ENCODE measurements at regions not wholly inside any gene's neighbourhood (a gene's known extent, or its start where the extent isn't known, plus 50 kb on each side); places are given as distances from the start of the nearest gene placed in this dataset.

DNA sequence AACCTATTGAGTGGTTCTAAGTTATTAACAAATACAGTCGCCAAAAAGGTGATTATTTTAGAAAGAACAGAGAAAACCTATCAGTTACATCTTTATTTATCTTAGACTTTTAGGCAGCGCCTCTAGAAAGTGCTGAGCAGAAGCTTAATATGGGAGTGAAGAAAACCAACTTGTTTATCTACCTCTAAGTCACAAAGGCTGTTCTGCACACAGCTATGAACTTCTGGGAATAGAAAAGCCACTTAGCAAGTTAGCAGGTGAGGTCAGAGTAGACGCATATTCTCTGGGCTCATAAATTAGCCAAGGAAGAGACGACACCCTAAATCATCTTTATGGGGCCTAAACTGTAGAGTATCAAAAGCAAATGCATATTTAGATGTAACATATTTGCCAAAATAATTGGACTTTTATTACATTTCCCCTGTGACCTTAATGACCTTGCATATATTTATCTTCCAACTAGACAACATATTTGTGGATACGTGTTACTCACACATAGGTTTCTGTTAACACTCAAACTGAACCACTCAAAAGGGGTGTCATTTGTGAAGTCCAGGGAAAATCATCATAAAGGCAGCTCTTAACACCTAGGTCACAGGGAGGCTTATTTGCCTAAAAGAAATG lies 267.1 kb downstream of the ADGB start:
- TF ChIP-seq, protein P1, sequence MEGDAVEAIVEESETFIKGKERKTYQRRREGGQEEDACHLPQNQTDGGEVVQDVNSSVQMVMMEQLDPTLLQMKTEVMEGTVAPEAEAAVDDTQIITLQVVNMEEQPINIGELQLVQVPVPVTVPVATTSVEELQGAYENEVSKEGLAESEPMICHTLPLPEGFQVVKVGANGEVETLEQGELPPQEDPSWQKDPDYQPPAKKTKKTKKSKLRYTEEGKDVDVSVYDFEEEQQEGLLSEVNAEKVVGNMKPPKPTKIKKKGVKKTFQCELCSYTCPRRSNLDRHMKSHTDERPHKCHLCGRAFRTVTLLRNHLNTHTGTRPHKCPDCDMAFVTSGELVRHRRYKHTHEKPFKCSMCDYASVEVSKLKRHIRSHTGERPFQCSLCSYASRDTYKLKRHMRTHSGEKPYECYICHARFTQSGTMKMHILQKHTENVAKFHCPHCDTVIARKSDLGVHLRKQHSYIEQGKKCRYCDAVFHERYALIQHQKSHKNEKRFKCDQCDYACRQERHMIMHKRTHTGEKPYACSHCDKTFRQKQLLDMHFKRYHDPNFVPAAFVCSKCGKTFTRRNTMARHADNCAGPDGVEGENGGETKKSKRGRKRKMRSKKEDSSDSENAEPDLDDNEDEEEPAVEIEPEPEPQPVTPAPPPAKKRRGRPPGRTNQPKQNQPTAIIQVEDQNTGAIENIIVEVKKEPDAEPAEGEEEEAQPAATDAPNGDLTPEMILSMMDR (IDR thresholded peaks at IDR 0.05; ENCODE audit: low read depth, low read length), result no peak
- DNase-seq (ENCODE audit: low read depth in 1 of 2, low spot score in 1 of 2), result no peak
- Histone ChIP-seq H3K4me3 (no peak overlapping the region), H3K27ac (no peak overlapping the region), H3K4me1 (ENCODE audit: low read depth) (peaks cover 10% of the 10 kb centered on the region), H3K27me3 (no peaks in the 10 kb centered on the region), H3K36me3 (no peaks in the 10 kb centered on the region), H3K9me3 (ENCODE audit: low read depth) (no peaks in the 10 kb centered on the region)

DNA sequence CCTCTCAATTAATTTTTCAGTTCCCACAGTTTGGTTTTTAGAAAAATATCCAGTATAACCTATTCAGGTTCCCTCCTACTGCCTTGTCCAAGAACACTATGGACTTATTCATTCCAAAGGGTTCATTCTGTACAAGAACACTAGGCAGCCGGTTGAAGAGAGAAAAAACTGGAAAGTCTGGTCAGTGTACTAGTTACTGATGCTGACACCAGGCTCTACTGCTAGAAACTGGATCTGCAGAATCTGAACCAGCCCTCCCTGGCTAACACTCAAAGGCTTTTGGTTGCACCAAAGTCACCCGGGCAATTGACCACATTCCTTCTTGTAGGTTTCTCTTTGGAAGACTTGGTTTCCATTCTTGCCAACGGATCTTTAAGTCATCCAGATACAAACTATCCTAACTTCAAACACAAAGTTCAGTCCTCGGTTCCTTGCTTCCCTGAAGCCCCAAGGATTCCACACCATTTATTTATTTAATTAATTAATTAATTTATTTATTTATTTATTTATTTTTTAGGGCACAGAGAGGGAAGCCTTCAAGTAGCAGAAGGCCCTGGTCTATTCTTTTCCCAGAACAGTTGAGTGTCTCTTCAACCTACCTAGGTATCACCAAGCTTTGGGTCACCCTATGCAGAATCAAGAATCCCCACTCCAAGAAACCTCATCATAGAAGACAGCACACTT lies 268.1 kb downstream of the ADGB start:
- H3K4me1 ChIP-seq (ENCODE audit: low read depth), result peaks cover 10% of the 10 kb centered on the region
- DNase-seq (ENCODE audit: low read depth in 1 of 2, low spot score in 1 of 2), result no peak
- no peaks in the 10 kb centered on the region for H3K36me3 ChIP-seq
- H3K4me3 ChIP-seq, result no peak overlapping the region
- H3K27me3 ChIP-seq, result no peaks in the 10 kb centered on the region
- no peaks in the 10 kb centered on the region for H3K9me3 ChIP-seq (ENCODE audit: low read depth)
- TF ChIP-seq, protein P1 (IDR thresholded peaks at IDR 0.05; ENCODE audit: low read depth, low read length), result no peak
- H3K27ac ChIP-seq, result no peak overlapping the region

DNA sequence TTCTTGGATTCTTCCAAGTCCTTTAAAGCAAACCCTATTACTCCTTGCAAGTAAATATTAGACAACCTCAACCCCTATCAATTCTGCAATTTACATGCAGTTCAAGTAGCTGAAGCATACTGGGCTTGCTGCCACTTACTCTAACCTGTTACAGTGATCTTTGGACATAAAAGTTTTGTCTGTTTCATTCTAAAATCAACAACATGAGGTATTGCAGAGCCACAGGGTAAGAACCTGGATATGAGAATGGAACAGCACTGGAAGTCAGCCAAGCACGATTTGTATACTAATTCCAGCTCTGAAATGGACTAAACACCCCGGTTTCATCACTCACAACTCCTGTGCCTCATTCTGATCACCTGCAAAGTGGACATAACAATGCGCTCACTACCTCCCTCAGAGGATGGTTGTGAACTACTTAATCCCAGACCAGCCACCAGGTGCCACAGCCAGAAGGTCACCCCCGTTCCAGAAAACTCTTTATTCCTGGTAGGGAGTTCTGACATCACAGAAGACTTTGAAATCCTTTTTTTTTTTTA lies 270.0 kb downstream of the ADGB start:
- Histone ChIP-seq H3K4me3 (no peak overlapping the region), H3K4me1 (ENCODE audit: low read depth) (peaks cover 10% of the 10 kb centered on the region), H3K27me3 (no peaks in the 10 kb centered on the region), H3K36me3 (no peaks in the 10 kb centered on the region), H3K9me3 (ENCODE audit: low read depth) (no peaks in the 10 kb centered on the region), H3K27ac (no peak overlapping the region)
- TF ChIP-seq, protein P1 (IDR thresholded peaks at IDR 0.05; ENCODE audit: low read depth, low read length), result no peak
- no peak for DNase-seq (ENCODE audit: low read depth in 1 of 2, low spot score in 1 of 2)

DNA sequence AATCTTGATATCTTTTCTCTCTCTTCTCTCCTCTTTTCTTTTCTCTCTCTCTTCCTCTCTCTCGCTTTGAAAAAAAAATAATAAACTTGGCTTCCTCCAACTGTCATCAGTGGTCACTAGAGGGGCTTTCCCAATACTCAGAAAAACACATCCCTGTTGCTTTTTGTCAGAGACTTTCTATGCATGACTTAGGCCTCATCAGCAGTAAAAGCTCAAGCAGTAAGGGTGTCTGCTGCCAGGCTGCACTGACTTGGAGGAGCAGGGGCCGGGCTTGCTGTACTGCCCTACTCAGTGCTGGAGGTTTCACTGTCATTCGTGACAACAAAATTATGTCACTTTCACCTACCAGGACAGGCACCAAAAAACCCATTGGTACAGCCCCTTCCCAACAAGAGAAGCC lies 272.0 kb downstream of the ADGB start:
- Histone ChIP-seq H3K4me3 (no peak overlapping the region), H3K36me3 (no peaks in the 10 kb centered on the region), H3K4me1 (ENCODE audit: low read depth) (peaks cover 2% of the 10 kb centered on the region), H3K9me3 (ENCODE audit: low read depth) (no peaks in the 10 kb centered on the region), H3K27me3 (no peaks in the 10 kb centered on the region), H3K27ac (no peak overlapping the region)
- TF ChIP-seq, protein P1 (IDR thresholded peaks at IDR 0.05; ENCODE audit: low read depth, low read length), result no peak
- DNase-seq (ENCODE audit: low read depth in 1 of 2, low spot score in 1 of 2), result no peak

DNA sequence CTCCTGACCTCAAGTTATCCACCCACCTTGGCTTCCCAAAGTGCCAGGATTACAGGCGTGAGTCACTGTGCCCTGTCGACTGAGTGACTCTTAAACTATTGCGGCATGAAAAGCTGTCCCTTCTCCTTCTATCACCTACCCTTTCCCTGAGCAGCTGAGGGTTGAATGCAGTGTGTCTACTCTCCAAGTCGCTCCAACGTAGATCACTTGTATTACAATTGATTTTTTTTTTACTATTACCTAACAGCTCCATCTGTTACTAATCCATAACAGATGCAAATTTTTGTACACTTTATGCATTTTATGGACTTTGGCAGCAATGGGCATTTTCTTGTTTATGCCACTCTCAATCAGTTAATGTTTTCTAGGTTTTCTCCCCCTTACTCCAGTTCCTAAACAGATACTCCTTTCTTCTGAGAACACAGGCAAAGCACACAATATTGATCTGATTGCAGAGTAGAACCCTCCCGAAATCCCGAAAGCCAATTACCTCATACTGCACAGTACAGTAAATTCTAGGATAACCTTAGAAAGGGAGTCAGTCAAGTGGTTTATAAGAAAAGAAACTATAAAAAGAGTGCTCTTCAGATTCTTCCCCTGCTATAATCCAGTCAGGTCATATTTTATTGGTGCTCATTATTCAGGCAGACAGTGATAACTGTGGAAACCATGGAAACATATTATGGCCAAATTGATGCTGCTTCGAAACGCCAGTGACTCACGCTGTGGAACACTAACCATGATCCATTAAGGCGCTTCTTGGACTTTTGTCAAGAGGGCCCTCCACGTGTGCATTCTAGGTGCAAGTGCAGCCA lies 273.0 kb downstream of the ADGB start:
- Histone ChIP-seq H3K36me3 (no peaks in the 10 kb centered on the region), H3K4me1 (ENCODE audit: low read depth) (peaks cover 6% of the 10 kb centered on the region), H3K27me3 (no peaks in the 10 kb centered on the region), H3K4me3 (no peak overlapping the region), H3K9me3 (ENCODE audit: low read depth) (no peaks in the 10 kb centered on the region), H3K27ac (no peak overlapping the region)
- no peak for DNase-seq (ENCODE audit: low read depth in 1 of 2, low spot score in 1 of 2)
- TF ChIP-seq, protein P1 (IDR thresholded peaks at IDR 0.05; ENCODE audit: low read depth, low read length), result no peak

All from cardiac muscle cell (in vitro differentiated cells and primary cell).